Keratinocyte (primary cell): ENCODE measurements at regions not wholly inside any gene's neighbourhood (a gene's known extent, or its start where the extent isn't known, plus 50 kb on each side); places are given as distances from the start of the nearest gene placed in this dataset.

Experiments
- DNase-seq: peaks from one replicate; pipeline ENCODE4 v3.0.0-alpha.2; 2011; ENCODE audit warnings: low read depth, missing footprints, low spot score
- FAIRE-seq: peaks from 2 replicates; lab custom pipeline; 2011; peaks lifted over from hg19 to GRCh38; lab: Jason Lieb, UNC
- H2AFZ ChIP-seq: 2 replicates; pipeline ENCODE4 v1.6.0; 2012; ENCODE audit warnings: low read length, control low read depth, inconsistent platforms; ENCODE audit not compliant: control insufficient read depth
- H3K27ac ChIP-seq: 2 replicates; pipeline ENCODE4 v1.5.1; 2011; ENCODE audit warnings: low read length; ENCODE audit not compliant: control insufficient read depth, insufficient read depth
- H3K27me3 ChIP-seq: 3 replicates; pipeline ENCODE4 v1.6.0; 2011; ENCODE audit warnings: low read length; ENCODE audit not compliant: control insufficient read depth, insufficient read depth; ENCODE audit errors: extremely low read depth
- H3K36me3 ChIP-seq, 2 experiments: 2 replicates in 1 of 2; 3 replicates in 1 of 2; pipeline ENCODE4 v1.5.1; 2011; ENCODE audit warnings: low read length in 2 of 2, mild to moderate bottlenecking in 1 of 2; ENCODE audit not compliant: control insufficient read depth in 2 of 2, insufficient read depth in 2 of 2; ENCODE audit errors: extremely low read depth in 1 of 2
- H3K4me1 ChIP-seq: 3 replicates; pipeline ENCODE4 v1.5.1; 2011; ENCODE audit warnings: low read length; ENCODE audit not compliant: control insufficient read depth, insufficient read depth; ENCODE audit errors: extremely low read depth
- H3K4me2 ChIP-seq: 3 replicates; pipeline ENCODE4 v1.6.0; 2011; ENCODE audit warnings: low read depth, low read length; ENCODE audit not compliant: control insufficient read depth, insufficient read depth; ENCODE audit errors: extremely low read depth
- H3K4me3 ChIP-seq, 3 experiments: fragments of 200-600 bp in 1 of 3; sonication (generic) in 1 of 3; 2 replicates in 2 of 3; 3 replicates in 1 of 3; pipeline ENCODE4 v1.5.1; 2011 to 2016; ENCODE audit warnings: low read length in 3 of 3, mild to moderate bottlenecking in 3 of 3, control low read depth in 2 of 3, inconsistent platforms in 1 of 3, low read depth in 1 of 3, mixed read lengths in 1 of 3, mixed run types in 1 of 3, moderate library complexity in 1 of 3; ENCODE audit not compliant: control insufficient read depth in 2 of 3, insufficient read depth in 2 of 3; ENCODE audit errors: extremely low read depth in 1 of 3
- H3K79me2 ChIP-seq: 2 replicates; pipeline ENCODE4 v1.6.0; 2012; ENCODE audit warnings: low read length; ENCODE audit not compliant: control insufficient read depth, insufficient read depth
- H3K9ac ChIP-seq: 3 replicates; pipeline ENCODE4 v1.6.0; 2011; ENCODE audit warnings: low read length; ENCODE audit not compliant: control insufficient read depth, insufficient read depth; ENCODE audit errors: extremely low read depth
- H3K9me1 ChIP-seq: 3 replicates; pipeline ENCODE4 v1.6.0; 2011; ENCODE audit warnings: low read length; ENCODE audit not compliant: control insufficient read depth, insufficient read depth; ENCODE audit errors: extremely low read depth
- H3K9me3 ChIP-seq: 2 replicates; pipeline ENCODE4 v1.5.1; 2012; ENCODE audit warnings: low read depth, low read length; ENCODE audit not compliant: control insufficient read depth
- H4K20me1 ChIP-seq: 3 replicates; pipeline ENCODE4 v1.6.0; 2011; ENCODE audit warnings: low read length; ENCODE audit not compliant: control insufficient read depth, insufficient read depth; ENCODE audit errors: extremely low read depth
- EZH2 ChIP-seq: IDR thresholded peaks from one replicate; pipeline ENCODE4 v1.6.1; 2012; ENCODE audit warnings: inconsistent platforms, mild to moderate bottlenecking, low read length, moderate library complexity
- dilution Hi-C: fragments of 300-500 bp; cut with MboI; formaldehyde crosslinking; loops from one replicate; pipeline ENCODE4 v1.7.0; 2020; ENCODE audit warnings: low sequenced_read_pairs; ENCODE audit not compliant: extremely low pct_ligation_motif_present
- TF ChIP-seq, protein P1 (sequence below), 3 experiments: IDR thresholded peaks in 1 of 3; conservative IDR thresholded peaks in 1 of 3; optimal IDR thresholded peaks in 1 of 3; 2 replicates in 2 of 3; 3 replicates in 1 of 3; pipeline versions ENCODE3 to v1.5.1; 2011; ENCODE audit warnings: low read length in 3 of 3, mild to moderate bottlenecking in 3 of 3, moderate library complexity in 2 of 3, control low read depth in 1 of 3, inconsistent platforms in 1 of 3; ENCODE audit not compliant: insufficient read depth in 2 of 3; ENCODE audit errors: extremely low read depth in 1 of 3

GRCh38 chr2:228611171-228611570, 429.7 kb upstream of the SPHKAP start:
- DNase-seq (no peak), FAIRE-seq (no peak)
- Histone ChIP-seq H3K79me2 (no peaks in the 10 kb centered on the region), H3K27me3 (no peaks in the 10 kb centered on the region), H3K4me3 (no peak overlapping the region), H3K4me1 (no peaks in the 10 kb centered on the region), H3K9me3 (peaks cover 2% of the 10 kb centered on the region), H2AFZ (no peak overlapping the region), H3K9me1 (no peaks in the 10 kb centered on the region), H3K4me2 (no peak overlapping the region), H4K20me1 (no peaks in the 10 kb centered on the region), H3K27ac (no peak overlapping the region), H3K9ac (no peak overlapping the region), H3K36me3 (no peaks in the 10 kb centered on the region)
- dilution Hi-C loops: no loop called here
- no peak for TF ChIP-seq EZH2
- TF ChIP-seq, protein P1, sequence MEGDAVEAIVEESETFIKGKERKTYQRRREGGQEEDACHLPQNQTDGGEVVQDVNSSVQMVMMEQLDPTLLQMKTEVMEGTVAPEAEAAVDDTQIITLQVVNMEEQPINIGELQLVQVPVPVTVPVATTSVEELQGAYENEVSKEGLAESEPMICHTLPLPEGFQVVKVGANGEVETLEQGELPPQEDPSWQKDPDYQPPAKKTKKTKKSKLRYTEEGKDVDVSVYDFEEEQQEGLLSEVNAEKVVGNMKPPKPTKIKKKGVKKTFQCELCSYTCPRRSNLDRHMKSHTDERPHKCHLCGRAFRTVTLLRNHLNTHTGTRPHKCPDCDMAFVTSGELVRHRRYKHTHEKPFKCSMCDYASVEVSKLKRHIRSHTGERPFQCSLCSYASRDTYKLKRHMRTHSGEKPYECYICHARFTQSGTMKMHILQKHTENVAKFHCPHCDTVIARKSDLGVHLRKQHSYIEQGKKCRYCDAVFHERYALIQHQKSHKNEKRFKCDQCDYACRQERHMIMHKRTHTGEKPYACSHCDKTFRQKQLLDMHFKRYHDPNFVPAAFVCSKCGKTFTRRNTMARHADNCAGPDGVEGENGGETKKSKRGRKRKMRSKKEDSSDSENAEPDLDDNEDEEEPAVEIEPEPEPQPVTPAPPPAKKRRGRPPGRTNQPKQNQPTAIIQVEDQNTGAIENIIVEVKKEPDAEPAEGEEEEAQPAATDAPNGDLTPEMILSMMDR (optimal IDR thresholded peaks at IDR 0.05 in 1 of 3, IDR thresholded peaks at IDR 0.05 in 1 of 3, conservative IDR thresholded peaks at IDR 0.05 in 1 of 3; ENCODE audit: extremely low read depth in 1 of 3, insufficient read depth in 2 of 3, low read length in 3 of 3): no peak

GRCh38 chr2:228602288-228602687, 420.8 kb upstream of the SPHKAP start:
- Histone ChIP-seq H3K9me3 (no peaks in the 10 kb centered on the region), H3K36me3 (no peaks in the 10 kb centered on the region), H3K4me3 (no peak overlapping the region), H3K9ac (no peak overlapping the region), H2AFZ (no peak overlapping the region), H3K79me2 (no peaks in the 10 kb centered on the region), H3K27ac (no peak overlapping the region), H3K27me3 (no peaks in the 10 kb centered on the region), H3K9me1 (no peaks in the 10 kb centered on the region), H3K4me2 (no peak overlapping the region), H3K4me1 (no peaks in the 10 kb centered on the region), H4K20me1 (no peaks in the 10 kb centered on the region)
- FAIRE-seq: no peak
- DNase-seq: no peak
- no peak for TF ChIP-seq EZH2
- dilution Hi-C loops: no loop called here

DNA sequence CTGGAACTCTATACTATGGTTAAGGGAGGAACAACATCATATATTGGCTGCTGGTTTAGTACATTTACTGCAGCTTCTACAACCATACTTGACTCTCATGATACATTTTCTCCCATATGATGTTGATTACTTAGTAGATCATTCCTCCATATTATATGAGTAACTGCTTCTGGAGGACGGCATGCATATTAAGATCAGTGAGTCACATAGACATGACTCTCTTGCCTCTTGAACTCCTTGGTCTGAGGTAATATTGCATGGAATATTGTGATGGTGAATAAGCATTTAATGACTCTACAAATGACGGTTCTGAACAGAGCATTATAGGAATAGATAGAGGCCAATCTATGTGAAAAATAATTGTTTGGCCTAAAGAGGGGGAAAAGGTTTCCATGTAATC, 418.8 kb upstream of the SPHKAP start:
- FAIRE-seq (no peak), DNase-seq (no peak)

More for the DNA sequence above, 418.8 kb upstream of the SPHKAP start:
- Histone ChIP-seq H3K9ac (no peak overlapping the region), H3K4me3 (no peak overlapping the region), H3K9me3 (no peaks in the 10 kb centered on the region), H3K4me1 (no peaks in the 10 kb centered on the region), H2AFZ (no peak overlapping the region), H3K4me2 (no peak overlapping the region), H4K20me1 (no peaks in the 10 kb centered on the region), H3K79me2 (no peaks in the 10 kb centered on the region), H3K36me3 (no peaks in the 10 kb centered on the region), H3K27ac (no peak overlapping the region), H3K27me3 (no peaks in the 10 kb centered on the region), H3K9me1 (no peaks in the 10 kb centered on the region)
- dilution Hi-C loops: no loop called here
- TF ChIP-seq, protein P1 (optimal IDR thresholded peaks at IDR 0.05 in 1 of 3, IDR thresholded peaks at IDR 0.05 in 1 of 3, conservative IDR thresholded peaks at IDR 0.05 in 1 of 3; ENCODE audit: extremely low read depth in 1 of 3, insufficient read depth in 2 of 3, low read length in 3 of 3): no peak
- no peak for TF ChIP-seq EZH2
